GM19351 (cell line): ENCODE measurements at regions not wholly inside any gene's neighbourhood (a gene's known extent, or its start where the extent isn't known, plus 50 kb on each side); places are given as distances from the start of the nearest gene placed in this dataset.
A peak's percentile ranks its signal among the peaks of the same experiment; 100 is the strongest.

Experiments
- ATAC-seq: cut with Tn5 transposase; IDR thresholded peaks from one replicate; pipeline ENCODE4 v1.9.1; 2021; ENCODE audit warnings: mild to moderate bottlenecking, moderate library complexity; ENCODE audit not compliant: unreplicated experiment

GRCh38 chr11:8796941-8797340 lies 114.0 kb upstream of the AKIP1 start:
- no peak for ATAC-seq

- ATAC-seq = no peak
Observed at GRCh38 chr11:8799273-8799672, 111.7 kb upstream of the AKIP1 start.

- ATAC-seq = no peak
Observed at GRCh38 chr11:8800520-8801110, 110.4 kb upstream of the AKIP1 start.

- no peak for ATAC-seq
Observed at GRCh38 chr11:8801121-8801520, 109.9 kb upstream of the AKIP1 start.

- no peak for ATAC-seq
Observed at GRCh38 chr11:8802251-8802650, 108.7 kb upstream of the AKIP1 start.

GRCh38 chr11:8803973-8804372 lies 107.0 kb upstream of the AKIP1 start:
- no peak for ATAC-seq

- no peak for ATAC-seq
Observed at GRCh38 chr11:8805296-8805695, 105.7 kb upstream of the AKIP1 start.

GRCh38 chr11:8806974-8807373 lies 104.0 kb upstream of the AKIP1 start:
- ATAC-seq = no peak

GRCh38 chr11:8807544-8808225 lies 103.3 kb upstream of the AKIP1 start:
- ATAC-seq = no peak

GRCh38 chr11:8808226-8808585 lies 102.8 kb upstream of the AKIP1 start:
- ATAC-seq = no peak

GRCh38 chr11:8809241-8809938 lies 101.6 kb upstream of the AKIP1 start:
- ATAC-seq = no peak

GRCh38 chr11:8809939-8810539 lies 101.0 kb upstream of the AKIP1 start:
- no peak for ATAC-seq

- no peak for ATAC-seq
Observed at GRCh38 chr11:8810540-8811301, 100.3 kb upstream of the AKIP1 start.

- no peak for ATAC-seq
Observed at GRCh38 chr11:8811571-8811970, 99.4 kb upstream of the AKIP1 start.

GRCh38 chr11:8812438-8812837 lies 98.6 kb upstream of the AKIP1 start:
- ATAC-seq = no peak

- ATAC-seq = peak; percentile 90
Observed at GRCh38 chr11:8813658-8814057, 97.3 kb upstream of the AKIP1 start.

GRCh38 chr11:8814209-8814922 lies 96.6 kb upstream of the AKIP1 start:
- no peak for ATAC-seq

GRCh38 chr11:8814923-8815240 lies 96.1 kb upstream of the AKIP1 start:
- no peak for ATAC-seq

- ATAC-seq = no peak
Observed at GRCh38 chr11:8818421-8818820, 92.6 kb upstream of the AKIP1 start.

GRCh38 chr11:8820401-8820800 lies 90.6 kb upstream of the AKIP1 start:
- no peak for ATAC-seq

GRCh38 chr11:8822469-8822868 lies 88.5 kb upstream of the AKIP1 start:
- no peak for ATAC-seq
